Neural cell (in vitro differentiated cells): ENCODE measurements at regions not wholly inside any gene's neighbourhood (a gene's known extent, or its start where the extent isn't known, plus 50 kb on each side); places are given as distances from the start of the nearest gene placed in this dataset.
A peak's percentile ranks its signal among the peaks of the same experiment; 100 is the strongest.

Source experiments
- H2AFZ ChIP-seq: fragments of 200-600, 300-800 bp; sonication (generic), shearing (Covaris generic); 2 replicates; pipeline ENCODE4 v1.6.0; 2014; ENCODE audit warnings: low read depth, mild to moderate bottlenecking, antibody characterized with exemption, low read length, moderate library complexity
- H3F3A ChIP-seq: fragments of 200-600 bp; shearing (Covaris generic); 2 replicates; pipeline ENCODE4 v1.6.1; 2016; ENCODE audit warnings: mild to moderate bottlenecking, moderate library complexity, mixed read lengths, antibody characterized with exemption, low read length; ENCODE audit not compliant: insufficient read depth, poor library complexity, severe bottlenecking
- H3K27ac ChIP-seq: fragments of 200-600, 300-800 bp; sonication (generic), shearing (Covaris generic); 2 replicates; pipeline ENCODE4 v1.5.1; 2014; ENCODE audit warnings: mild to moderate bottlenecking, low read length, moderate library complexity
- H3K27me3 ChIP-seq: fragments of 300-800, 200-600 bp; sonication (generic), shearing (Covaris generic); 2 replicates; pipeline ENCODE4 v1.6.0; 2014; ENCODE audit warnings: mild to moderate bottlenecking, low read depth, low read length, moderate library complexity; ENCODE audit not compliant: insufficient read depth
- H3K36me3 ChIP-seq: fragments of 300-800, 200-600 bp; sonication (generic), shearing (Covaris generic); 2 replicates; pipeline ENCODE4 v1.5.1; 2014; ENCODE audit warnings: mild to moderate bottlenecking, antibody characterized with exemption, low read length, moderate library complexity; ENCODE audit not compliant: insufficient read depth
- H3K4me2 ChIP-seq: fragments of 300-800, 200-600 bp; sonication (generic), shearing (Covaris generic); 2 replicates; pipeline ENCODE4 v1.6.0; 2014; ENCODE audit warnings: mild to moderate bottlenecking, low read length
- H3K4me3 ChIP-seq: fragments of 300-800, 200-600 bp; sonication (generic), shearing (Covaris generic); 2 replicates; pipeline ENCODE4 v1.5.1; 2014; ENCODE audit warnings: mild to moderate bottlenecking, low read length, moderate library complexity
- H3K79me2 ChIP-seq: fragments of 200-600 bp; shearing (Covaris generic); replicated peaks from 2 replicates; pipeline ENCODE4 v1.6.0; 2014; ENCODE audit warnings: mild to moderate bottlenecking, low read length, moderate library complexity; ENCODE audit not compliant: insufficient read depth
- H3K9ac ChIP-seq: fragments of 300-800, 200-600 bp; sonication (generic), shearing (Covaris generic); 2 replicates; pipeline ENCODE4 v1.6.1; 2016; ENCODE audit warnings: mild to moderate bottlenecking, low read length, mixed read lengths
- H3K9me2 ChIP-seq: fragments of 200-600 bp; shearing (Covaris generic); 2 replicates; pipeline ENCODE4 v1.6.1; 2016; ENCODE audit warnings: mild to moderate bottlenecking, low read length, mixed read lengths; ENCODE audit not compliant: insufficient read depth
- H3K9me3 ChIP-seq: fragments of 200-600, 300-800 bp; sonication (generic), shearing (Covaris generic); 2 replicates; pipeline ENCODE4 v1.6.1; 2016; ENCODE audit warnings: mild to moderate bottlenecking, mixed run types, low read length, moderate library complexity, mixed read lengths
- H4K20me1 ChIP-seq: fragments of 200-600 bp; shearing (Covaris generic); 2 replicates; pipeline ENCODE4 v1.6.1; 2016; ENCODE audit warnings: mild to moderate bottlenecking, mixed run types; ENCODE audit not compliant: insufficient read depth
- EP300 ChIP-seq: fragments of 450-650 bp; conservative IDR thresholded peaks from 2 replicates; pipeline ENCODE4 v1.6.1; 2014; ENCODE audit warnings: antibody characterized with exemption, mild to moderate bottlenecking, moderate library complexity; ENCODE audit not compliant: poor library complexity, severe bottlenecking
- EZH2 ChIP-seq: fragments of 200-600, 300-800 bp; shearing (Covaris generic), sonication (generic); IDR thresholded peaks from 2 replicates; pipeline ENCODE4 v1.6.1; 2014; ENCODE audit warnings: antibody characterized with exemption, low read length, borderline replicate concordance, mild to moderate bottlenecking; ENCODE audit not compliant: insufficient read depth, poor library complexity, severe bottlenecking
- MXI1 ChIP-seq: fragments of 450-650 bp; conservative IDR thresholded peaks from 2 replicates; pipeline ENCODE4 v1.6.1; 2014; ENCODE audit warnings: antibody characterized with exemption, mild to moderate bottlenecking; ENCODE audit not compliant: poor library complexity, severe bottlenecking
- POLR2AphosphoS5 ChIP-seq: IDR thresholded peaks from 2 replicates; pipeline ENCODE4 v1.6.1; 2012
- RAD21 ChIP-seq: fragments of 450-650 bp; conservative IDR thresholded peaks from 2 replicates; pipeline ENCODE4 v1.6.1; 2014; ENCODE audit warnings: antibody characterized with exemption, mild to moderate bottlenecking, moderate library complexity
- SMC3 ChIP-seq: fragments of 450-650 bp; conservative IDR thresholded peaks from 2 replicates; pipeline ENCODE4 v1.6.1; 2014; ENCODE audit warnings: antibody characterized with exemption, mild to moderate bottlenecking, moderate library complexity; ENCODE audit not compliant: poor library complexity
- TAF1 ChIP-seq: IDR thresholded peaks from 2 replicates; pipeline ENCODE4 v1.6.1; 2012; ENCODE audit warnings: low read depth
- TF ChIP-seq, protein P1 (sequence below): IDR thresholded peaks from 2 replicates; pipeline ENCODE4 v1.6.1; 2012; ENCODE audit warnings: borderline replicate concordance
- TF ChIP-seq, protein P2 (sequence below): fragments of 450-650 bp; IDR thresholded peaks from 2 replicates; pipeline ENCODE4 v1.5.1; 2014; ENCODE audit warnings: antibody characterized with exemption, mild to moderate bottlenecking, moderate library complexity; ENCODE audit not compliant: poor library complexity, severe bottlenecking

DNA sequence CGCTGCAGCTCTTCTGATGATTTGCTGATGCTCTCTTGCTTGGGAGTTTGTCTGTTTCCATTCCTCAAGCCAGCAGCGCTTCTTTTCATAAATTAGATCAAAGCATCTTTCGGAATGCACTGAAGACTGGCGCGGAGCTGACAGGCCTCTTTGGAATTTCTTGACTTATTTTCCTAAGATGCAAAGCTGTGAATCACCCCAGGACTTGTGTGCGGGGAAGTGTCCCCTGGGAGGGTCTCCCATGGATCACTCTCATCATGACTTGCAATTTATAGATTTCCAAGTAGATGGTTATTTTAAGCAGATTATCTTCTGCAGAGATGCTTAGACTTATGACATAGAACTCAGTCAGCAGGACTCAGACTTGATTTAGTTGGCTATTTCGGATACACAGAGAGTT is 467.2 kb downstream of the TCERG1L start:
- H3K36me3 ChIP-seq: no peaks in the 10 kb centered on the region

DNA sequence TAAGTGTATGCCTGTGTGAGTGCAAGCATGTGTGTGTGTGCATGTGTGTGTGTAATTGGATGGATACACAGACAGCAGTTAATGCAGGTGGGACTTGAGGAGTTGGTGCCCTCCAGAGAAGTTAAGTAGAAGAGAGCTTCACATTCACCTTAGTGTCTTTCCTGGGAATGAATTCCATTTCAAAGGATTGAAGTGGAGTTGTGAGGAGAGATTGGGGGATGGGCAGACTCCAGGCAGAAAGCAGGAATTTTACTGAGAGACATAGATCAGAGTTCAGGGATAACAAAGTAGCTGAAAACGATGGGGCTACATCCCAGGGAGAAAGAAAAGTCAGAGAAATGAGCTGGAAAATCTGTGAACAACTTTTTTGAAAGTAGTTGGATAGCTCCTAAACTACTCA is 464.4 kb downstream of the TCERG1L start:
- no peaks in the 10 kb centered on the region for H3F3A ChIP-seq
- H3K9me2 ChIP-seq: no peaks in the 10 kb centered on the region
- H2AFZ ChIP-seq: no peak overlapping the region
- H3K9me3 ChIP-seq: no peaks in the 10 kb centered on the region
- H3K27ac ChIP-seq: no peak overlapping the region
- no peaks in the 10 kb centered on the region for H3K27me3 ChIP-seq
- no peak overlapping the region for H3K4me2 ChIP-seq
- no peaks in the 10 kb centered on the region for H3K36me3 ChIP-seq
- no peaks in the 10 kb centered on the region for H3K79me2 ChIP-seq
- no peak overlapping the region for H3K4me3 ChIP-seq
- H4K20me1 ChIP-seq: no peaks in the 10 kb centered on the region
- TF ChIP-seq POLR2AphosphoS5 (no peak), RAD21 (no peak), EZH2 (no peak), TAF1 (no peak), SMC3 (no peak), MXI1 (no peak), EP300 (no peak)
- TF ChIP-seq, protein P1, sequence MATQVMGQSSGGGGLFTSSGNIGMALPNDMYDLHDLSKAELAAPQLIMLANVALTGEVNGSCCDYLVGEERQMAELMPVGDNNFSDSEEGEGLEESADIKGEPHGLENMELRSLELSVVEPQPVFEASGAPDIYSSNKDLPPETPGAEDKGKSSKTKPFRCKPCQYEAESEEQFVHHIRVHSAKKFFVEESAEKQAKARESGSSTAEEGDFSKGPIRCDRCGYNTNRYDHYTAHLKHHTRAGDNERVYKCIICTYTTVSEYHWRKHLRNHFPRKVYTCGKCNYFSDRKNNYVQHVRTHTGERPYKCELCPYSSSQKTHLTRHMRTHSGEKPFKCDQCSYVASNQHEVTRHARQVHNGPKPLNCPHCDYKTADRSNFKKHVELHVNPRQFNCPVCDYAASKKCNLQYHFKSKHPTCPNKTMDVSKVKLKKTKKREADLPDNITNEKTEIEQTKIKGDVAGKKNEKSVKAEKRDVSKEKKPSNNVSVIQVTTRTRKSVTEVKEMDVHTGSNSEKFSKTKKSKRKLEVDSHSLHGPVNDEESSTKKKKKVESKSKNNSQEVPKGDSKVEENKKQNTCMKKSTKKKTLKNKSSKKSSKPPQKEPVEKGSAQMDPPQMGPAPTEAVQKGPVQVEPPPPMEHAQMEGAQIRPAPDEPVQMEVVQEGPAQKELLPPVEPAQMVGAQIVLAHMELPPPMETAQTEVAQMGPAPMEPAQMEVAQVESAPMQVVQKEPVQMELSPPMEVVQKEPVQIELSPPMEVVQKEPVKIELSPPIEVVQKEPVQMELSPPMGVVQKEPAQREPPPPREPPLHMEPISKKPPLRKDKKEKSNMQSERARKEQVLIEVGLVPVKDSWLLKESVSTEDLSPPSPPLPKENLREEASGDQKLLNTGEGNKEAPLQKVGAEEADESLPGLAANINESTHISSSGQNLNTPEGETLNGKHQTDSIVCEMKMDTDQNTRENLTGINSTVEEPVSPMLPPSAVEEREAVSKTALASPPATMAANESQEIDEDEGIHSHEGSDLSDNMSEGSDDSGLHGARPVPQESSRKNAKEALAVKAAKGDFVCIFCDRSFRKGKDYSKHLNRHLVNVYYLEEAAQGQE: no peak
- TF ChIP-seq, protein P2, sequence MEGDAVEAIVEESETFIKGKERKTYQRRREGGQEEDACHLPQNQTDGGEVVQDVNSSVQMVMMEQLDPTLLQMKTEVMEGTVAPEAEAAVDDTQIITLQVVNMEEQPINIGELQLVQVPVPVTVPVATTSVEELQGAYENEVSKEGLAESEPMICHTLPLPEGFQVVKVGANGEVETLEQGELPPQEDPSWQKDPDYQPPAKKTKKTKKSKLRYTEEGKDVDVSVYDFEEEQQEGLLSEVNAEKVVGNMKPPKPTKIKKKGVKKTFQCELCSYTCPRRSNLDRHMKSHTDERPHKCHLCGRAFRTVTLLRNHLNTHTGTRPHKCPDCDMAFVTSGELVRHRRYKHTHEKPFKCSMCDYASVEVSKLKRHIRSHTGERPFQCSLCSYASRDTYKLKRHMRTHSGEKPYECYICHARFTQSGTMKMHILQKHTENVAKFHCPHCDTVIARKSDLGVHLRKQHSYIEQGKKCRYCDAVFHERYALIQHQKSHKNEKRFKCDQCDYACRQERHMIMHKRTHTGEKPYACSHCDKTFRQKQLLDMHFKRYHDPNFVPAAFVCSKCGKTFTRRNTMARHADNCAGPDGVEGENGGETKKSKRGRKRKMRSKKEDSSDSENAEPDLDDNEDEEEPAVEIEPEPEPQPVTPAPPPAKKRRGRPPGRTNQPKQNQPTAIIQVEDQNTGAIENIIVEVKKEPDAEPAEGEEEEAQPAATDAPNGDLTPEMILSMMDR: no peak
- no peak overlapping the region for H3K9ac ChIP-seq

More for the DNA sequence above, 467.2 kb downstream of the TCERG1L start:
- H3F3A ChIP-seq: no peaks in the 10 kb centered on the region
- H4K20me1 ChIP-seq: no peaks in the 10 kb centered on the region
- H2AFZ ChIP-seq: no peak overlapping the region
- no peak overlapping the region for H3K4me3 ChIP-seq
- no peak for TF ChIP-seq POLR2AphosphoS5
- TF ChIP-seq, protein P1: peak; percentile 63
- H3K4me2 ChIP-seq: no peak overlapping the region
- no peak overlapping the region for H3K27ac ChIP-seq
- H3K27me3 ChIP-seq: no peaks in the 10 kb centered on the region
- no peak overlapping the region for H3K9ac ChIP-seq
- no peaks in the 10 kb centered on the region for H3K9me2 ChIP-seq
- H3K79me2 ChIP-seq: no peaks in the 10 kb centered on the region
- H3K9me3 ChIP-seq: no peaks in the 10 kb centered on the region
